T1000 (cell line): ENCODE measurements at regions not wholly inside any gene's neighbourhood (a gene's known extent, or its start where the extent isn't known, plus 50 kb on each side); places are given as distances from the start of the nearest gene placed in this dataset.
"Not testable (repeated sequence)": the region's sequence is repeated elsewhere in the genome, so short reads cannot be mapped to it uniquely, and the experiment has no call there.

Source experiments
- DNase-seq: peaks from one replicate; lab custom pipeline; 2025; ENCODE audit warnings: mixed read lengths; lab: John Stamatoyannopoulos, UW

DNA sequence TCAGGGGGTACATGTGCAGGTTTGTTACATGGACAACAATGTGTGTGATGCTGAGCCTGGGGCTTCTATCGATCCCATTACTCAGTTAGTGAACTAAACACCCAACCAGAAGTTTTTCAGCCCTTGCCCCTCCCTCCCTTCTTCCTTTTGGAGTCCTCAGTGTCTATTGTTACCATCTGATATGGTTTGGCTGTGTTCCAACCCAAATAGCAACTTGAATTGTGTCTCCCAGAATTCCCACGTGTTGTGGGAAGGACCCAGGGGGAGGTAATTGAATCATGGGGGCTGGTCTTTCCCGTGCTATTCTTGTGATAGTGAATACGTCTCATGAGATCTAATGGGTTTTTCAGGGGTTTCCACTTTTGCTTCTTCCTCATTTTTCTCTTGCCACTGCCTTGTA is 186.3 kb downstream of the AEBP2 start:
- DNase-seq: not testable (repeated sequence)

DNA sequence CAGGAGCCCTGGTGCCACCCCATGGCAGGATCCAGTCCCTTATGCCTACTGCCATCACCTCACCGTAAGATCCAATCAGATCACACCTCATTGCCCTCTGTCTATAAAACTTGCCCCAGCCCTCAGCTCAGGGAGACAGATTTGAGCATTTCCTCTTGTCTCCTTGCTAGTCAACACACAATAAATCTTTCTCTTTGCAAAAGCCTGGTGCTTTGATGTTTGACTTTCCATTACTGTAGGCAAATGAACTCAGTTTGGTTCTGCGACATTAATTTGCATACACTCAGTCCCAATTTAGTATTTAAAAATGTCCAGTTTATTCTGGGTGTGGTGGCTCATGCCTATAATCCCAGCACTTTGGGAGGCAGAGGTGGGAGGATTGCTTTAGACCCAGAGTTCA is 188.4 kb downstream of the AEBP2 start:
- no peak for DNase-seq

DNA sequence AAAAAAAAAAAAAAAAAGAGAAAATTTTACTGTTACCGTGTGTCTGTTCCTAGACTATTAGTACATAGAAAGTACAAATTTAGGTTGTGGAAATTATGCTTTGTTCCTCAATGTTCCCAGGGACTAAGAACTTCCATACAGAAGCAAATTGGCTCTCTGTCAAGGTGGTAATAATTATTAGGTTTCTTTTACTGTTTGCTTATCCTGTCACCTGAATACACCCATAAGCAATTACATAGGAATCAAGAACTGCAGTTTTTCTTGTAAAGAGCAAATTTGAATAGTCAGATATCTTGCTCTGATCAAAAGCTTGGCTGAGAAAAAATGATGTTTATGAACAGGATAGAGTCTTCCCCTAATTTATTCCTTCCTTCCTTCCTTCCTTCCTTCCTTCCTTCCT is 191.2 kb downstream of the AEBP2 start:
- no peak for DNase-seq

DNA sequence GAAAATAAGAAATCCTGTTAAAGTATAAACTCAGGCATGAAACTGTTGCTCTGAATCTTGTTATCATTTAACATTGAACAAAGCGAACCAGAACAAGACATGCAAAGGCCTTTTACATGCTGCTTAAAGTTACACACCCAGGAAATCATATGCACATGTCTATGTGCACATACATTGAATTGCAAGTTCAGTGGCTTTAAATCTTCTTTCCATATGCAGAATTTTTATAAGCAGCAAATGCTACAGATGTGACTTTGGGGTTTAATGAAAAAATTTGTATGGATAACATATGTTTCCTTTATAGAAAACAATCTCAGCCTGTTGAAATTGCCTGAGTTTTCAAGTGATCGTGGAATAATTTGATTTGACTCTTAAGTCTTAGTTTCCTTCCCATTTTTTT is 193.9 kb downstream of the AEBP2 start:
- no peak for DNase-seq

DNA sequence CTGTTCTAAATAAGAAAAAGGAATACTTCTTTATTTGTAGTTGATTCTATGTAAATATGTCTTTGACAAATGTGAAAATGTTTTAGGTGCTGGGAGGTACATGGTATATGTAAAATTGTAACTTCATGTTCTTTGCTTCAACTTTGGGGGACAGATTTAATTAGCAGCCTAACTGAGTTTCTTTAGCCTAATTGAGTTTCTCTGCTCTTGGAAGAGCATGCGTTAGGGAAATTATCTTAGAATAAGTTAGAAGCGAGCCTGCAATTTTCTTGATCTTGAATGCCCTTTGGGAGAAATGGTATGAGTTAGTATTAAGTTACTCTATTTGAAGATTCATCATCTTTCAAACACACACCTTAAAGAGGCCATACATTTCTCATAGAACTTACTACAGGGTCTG is 194.3 kb downstream of the AEBP2 start:
- no peak for DNase-seq

DNA sequence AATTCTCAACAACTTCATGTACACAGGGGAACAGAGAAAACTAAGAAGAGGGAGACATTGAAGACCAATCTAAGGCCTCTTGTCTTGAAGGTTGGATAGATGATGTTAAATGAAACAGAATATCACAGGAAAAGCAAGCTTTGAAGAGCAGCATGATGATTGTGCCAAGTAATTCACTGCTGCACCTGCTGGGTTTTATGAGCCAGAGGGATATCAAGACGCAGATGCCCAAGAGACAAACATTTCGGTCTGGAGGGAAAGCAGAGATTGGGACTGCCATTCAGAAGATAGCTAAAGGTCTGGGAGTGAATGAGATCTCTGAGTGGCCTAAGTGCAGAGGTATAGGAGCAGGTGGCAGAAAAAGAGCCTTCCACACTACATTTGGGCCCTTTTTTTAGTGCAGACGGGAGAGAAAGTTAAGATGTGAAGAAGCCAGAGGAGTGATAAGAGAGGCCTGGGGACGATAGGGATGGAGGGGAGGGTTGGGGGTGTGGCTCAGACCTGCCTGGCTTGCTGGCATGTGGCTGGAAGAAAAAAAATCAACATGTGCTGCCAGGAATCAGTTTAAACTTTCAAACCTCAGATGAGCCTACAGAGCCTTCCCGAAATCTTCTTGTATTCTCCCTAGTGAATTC is 200.6 kb downstream of the AEBP2 start:
- no peak for DNase-seq

DNA sequence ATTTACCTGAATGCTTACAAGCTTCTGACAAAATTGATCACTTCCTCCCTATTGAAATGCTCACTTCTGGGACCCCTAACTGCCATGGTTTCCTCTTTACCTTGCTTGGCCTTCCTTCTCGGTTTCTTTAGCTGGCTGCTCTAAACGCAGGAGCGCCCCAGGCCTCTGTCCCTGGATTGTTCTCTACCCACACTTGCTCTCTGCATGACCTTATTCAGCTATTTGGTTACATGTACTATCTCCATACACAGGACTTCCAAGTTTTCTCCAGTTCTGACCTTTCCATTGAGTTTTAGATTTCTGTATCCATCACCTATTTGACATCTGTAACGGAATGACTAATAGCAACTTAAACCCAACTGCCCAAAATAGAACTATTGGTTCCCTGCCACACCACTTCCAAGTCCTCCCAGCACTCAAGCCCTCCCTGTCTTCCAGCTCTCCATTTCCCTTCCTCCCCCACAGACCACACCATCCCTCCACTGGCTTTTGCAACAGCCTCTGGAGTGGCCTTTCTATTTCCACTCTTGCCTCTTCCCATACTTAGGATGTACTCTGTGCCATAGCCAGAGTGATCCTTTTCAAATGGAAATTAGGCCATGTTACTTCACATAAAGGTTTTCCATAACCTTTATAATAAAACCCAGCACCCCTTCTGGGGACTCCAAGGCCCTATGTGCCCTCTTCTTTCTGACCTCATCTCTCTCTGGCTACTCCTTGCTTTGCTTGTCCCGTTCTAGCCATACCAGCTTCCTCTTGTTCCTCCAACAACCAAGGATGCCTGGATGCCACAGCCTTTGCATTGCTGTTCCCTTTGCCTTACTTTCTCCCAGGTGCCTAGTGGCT is 202.2 kb downstream of the AEBP2 start:
- DNase-seq: no peak

DNA sequence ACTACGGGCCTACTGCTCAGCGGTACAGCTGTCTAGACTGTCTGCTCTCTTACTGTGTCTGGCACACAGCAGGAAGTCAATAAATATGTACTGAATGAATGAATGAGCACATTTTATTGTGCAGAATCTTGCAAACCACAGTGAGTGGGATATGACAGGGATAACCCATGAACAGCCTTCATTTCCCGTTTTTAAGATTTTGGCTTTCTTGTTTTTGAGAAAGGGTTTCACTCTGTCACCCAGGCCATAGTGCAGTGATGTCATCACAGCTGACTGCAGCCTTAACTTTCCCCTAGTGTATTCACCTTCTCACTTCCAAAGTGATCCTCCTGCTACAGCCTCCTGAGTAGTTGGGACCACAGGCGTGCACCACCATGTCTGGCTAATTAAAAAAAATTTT is 203.1 kb downstream of the AEBP2 start:
- no peak for DNase-seq

DNA sequence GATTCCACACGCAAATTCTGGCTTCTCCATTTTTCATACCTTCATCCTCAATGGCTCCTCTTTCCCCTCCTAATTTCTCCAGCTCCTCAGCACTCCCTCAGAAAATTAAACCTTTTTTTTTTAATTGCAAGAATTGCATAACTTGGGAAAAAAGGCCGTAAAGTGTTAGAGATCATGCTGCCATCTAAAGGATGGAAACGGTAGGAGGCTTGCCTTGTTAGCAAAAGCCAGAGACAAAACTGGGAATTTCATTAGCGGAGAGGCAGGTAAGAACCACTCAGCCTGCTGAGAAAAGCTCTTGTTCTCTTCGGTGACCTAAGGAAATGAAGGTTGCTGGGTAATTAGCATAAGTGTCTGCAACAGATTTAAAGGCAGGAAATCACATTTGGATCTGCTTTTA is 204.3 kb downstream of the AEBP2 start:
- no peak for DNase-seq

DNA sequence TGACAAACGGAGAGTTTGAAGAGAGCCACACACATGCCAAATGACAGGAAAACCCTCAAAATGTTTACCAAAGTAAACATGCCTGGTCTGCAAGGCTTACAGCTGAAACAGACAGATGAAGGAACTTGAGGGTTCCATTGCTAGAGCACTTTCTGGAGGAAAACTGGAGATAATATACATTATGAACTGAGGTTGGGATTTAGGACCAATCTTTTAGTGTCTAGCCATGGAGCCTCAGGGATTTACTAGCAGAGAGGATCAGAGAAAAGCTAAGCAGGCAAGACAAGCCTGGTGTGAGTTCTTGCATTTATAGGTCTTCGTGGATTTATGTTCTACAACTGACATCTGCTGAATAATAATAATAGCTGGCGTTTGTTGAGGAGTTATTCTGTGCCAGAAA is 205.3 kb downstream of the AEBP2 start:
- no peak for DNase-seq

DNA sequence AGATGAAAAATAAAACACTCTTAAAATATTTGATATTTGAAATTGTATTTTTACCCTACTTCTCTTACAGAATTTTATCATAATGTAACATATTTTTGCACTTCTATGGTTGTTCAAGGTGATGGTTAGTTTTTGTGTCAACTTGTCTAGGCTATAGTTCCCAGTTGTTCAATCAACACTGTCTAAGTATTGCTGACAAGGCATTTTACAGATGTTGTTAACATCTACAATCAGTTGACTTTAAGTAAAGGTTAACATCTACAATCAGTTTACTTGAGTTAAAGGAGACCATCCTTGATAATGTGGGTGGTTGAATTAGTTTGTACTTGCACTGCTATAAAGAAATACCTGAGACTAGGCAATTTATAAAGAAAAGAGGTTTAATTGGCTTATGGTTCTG is 206.5 kb downstream of the AEBP2 start:
- no peak for DNase-seq

DNA sequence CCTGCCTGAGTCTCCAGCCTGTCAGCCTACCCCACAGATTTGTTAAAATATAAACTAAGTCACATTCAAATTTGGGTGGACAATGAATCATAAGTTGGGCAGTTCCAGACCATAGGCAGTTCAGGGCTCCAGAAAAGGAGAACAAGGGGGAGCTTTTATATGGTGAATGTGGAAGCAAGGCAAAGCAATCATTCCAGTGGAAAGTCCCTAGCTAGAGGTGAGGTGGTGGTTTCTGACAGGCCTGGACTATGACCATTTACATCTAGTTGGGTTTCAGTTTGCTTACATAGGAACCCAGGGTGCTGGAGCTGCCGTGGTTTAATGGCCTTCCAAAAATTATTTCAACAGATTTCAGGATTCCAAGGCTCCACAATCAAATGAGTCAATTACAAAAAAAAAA is 207.3 kb downstream of the AEBP2 start:
- DNase-seq: no peak

DNA sequence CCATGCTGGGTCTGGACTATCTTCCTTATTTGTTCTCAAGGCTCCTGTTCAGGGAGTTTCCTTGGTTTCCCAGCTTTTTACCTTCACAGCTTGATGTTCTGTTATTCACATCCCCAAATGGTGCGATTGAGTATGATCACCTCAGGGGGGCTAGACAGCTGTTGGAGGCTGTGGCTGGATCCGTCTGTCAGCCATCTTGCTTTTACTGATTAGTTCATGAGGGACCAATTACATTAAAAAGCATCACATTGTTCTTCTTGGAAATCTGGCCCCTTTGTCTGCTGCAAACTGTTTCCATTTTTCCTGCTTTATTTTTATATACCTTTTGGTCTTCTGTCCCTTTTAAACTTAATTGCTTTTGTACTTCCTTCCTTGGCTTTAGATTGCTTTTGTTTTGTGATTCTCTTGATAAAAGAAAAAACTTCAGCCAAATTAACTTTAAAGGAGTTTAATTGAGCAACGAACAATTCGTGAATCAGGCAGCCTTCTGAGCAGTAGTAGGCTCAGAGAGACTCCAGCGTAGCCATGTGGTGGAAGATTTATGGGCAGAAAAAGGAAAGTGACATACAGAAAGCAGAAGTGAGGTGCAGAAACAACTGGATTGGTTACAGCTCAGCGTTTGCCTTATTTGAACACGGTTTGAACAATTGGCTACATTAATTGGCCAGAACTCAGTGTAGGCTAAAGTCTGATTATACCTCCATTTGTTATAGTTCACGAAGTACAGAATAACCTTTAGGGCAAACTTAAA is 208.7 kb downstream of the AEBP2 start:
- no peak for DNase-seq

DNA sequence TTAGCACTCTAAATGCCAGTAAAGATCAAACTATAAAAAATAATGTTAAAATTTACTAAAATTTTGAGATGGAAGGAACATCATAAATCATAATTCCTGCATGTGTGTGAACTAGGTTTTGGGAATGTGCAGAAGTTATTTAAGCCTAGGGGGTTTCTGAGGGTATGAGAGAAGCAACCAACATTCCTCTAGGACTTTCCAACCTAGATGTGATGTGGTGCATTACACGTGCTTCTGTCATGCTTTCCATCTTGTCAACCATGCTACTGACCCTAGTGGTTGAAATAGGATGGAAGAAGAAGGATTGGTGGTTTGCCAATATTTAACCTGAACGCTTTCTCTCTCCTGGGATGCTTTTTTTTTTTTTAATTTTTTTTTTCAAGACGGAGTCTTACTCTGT is 209.3 kb downstream of the AEBP2 start:
- DNase-seq: no peak

DNA sequence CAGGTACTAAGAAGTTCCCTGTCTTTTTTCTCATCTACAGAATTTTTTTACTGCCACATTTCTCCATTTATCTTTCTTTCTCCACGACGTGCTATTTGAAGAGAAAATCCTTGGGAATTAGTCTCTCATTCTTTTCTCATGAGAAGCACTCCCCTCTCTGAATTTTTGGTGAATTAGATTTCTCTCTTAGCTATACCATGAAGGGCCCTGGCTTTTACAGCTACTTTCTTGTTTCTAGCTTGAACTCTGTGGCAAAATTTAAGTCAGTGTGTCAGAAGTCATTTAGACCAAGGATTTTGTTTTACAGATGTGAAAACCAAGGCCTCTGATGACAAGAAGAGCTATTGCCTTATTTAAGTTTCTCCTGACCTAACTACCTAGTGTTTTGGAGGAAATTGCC is 213.1 kb downstream of the AEBP2 start:
- DNase-seq: no peak

DNA sequence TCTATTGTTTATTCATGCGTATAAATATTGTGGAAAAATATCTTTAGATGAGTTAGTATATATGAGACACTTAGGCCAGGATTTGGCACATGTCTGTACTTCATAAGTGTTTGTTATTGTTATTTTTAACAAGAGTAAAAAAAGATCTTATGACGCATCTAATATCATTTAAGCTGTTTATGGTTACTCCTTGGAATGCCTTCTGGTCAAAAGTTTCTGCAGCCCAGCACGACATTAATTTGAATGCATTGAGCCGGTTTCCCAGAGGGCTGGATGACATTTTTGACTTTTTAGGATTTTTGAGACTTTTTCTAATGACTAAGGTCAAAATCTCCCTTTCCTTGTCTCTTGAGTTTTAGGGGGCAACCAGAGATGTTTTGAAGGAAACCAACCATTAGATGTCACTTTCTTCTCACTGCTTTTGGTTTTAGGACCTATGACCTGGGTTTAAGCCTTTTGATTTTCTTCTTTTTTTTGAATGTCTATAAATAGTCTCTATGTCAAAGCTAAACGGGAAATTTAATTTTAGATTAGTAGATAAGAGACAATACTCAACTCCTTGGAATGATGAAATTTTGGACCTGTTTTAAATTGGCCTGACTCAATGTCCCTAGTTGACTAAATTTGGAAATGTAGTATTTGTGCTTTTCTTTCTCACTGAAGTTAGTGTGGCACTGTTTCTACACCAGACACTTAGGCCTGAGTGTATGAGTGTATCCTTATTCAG is 215.5 kb downstream of the AEBP2 start:
- DNase-seq: no peak

DNA sequence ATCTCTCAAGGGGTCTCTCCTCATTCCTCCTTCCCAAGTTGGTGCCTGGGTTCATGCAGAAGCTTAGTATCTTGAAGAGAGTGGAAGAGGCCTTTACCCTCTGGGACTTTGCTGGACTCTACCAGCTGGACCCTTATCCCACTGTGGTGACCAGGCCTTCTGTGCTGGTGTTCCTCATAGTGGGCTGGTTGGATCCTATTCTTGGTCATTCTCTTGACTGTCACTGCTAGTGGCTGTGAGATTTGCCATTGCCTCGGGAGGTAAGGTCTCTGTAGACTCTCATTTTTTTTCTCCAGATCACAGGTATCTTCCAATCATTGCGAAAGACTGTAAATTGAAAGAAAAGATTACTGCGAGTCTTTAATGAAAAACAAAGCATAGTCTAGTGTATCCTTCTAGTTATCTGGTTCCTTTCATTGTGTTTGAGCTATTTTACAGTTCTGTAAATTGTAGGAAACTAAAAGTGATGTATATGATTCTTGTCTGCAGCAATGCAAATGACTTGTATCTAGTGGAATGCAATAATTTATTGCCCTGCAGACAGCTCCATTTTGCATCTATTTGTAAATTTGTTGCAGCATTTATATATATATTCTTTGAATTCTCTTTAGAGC is 217.9 kb downstream of the AEBP2 start:
- no peak for DNase-seq

DNA sequence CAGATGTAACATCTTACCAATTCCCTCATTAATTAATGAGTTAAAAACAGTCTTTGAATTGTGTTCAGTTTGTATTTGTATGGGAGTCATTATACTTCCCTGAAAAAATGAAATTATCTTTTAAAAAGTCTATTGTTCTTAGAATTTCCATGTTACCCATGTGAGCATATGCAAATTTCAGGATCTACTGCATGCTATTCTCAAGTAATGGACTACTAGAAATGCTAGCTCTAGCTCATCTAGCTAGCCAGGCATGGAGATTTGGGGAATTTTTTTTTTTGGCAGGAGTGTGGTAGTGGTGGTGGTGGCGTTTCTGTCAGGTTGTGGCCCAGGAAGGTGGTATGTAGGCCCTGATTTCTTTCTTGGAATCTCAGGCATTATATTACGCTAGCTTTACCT is 218.4 kb downstream of the AEBP2 start:
- no peak for DNase-seq

DNA sequence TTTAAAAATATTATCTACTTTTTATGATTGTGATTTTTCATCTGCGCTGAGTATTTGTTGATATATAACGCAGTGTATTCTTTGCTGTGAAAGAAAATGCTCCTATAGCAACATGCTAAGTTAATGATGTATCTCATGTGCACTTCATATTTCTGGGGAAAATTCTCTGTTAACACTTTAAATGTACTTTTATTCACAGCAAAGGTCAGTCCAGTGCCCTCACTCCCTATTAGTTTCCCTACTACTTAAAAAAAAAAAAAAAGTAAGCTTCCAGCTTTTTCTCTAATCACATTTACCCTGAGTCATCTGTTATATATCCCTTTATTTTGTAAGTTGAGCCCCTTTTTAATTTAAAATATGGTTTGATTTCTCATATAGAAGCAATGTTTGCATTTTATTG is 219.8 kb downstream of the AEBP2 start:
- DNase-seq: no peak

DNA sequence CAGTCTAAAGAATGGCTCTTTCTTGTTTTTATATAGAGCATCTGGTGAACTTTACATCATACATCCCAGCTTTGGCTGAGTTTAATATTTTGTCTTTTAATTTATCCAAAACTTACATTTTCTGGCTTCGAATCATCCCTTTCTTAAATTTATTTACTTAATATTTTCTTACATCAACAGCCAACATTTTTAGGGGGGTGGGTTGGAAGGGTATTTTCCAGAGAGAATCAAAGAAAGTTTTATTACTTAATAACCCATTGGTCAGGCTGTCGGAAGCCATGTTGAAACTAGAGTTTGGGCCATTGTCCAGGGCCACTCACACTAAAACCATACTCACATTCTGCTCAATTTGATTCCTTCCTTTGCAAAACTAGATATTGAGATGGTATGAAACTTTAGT is 220.2 kb downstream of the AEBP2 start:
- no peak for DNase-seq

DNA sequence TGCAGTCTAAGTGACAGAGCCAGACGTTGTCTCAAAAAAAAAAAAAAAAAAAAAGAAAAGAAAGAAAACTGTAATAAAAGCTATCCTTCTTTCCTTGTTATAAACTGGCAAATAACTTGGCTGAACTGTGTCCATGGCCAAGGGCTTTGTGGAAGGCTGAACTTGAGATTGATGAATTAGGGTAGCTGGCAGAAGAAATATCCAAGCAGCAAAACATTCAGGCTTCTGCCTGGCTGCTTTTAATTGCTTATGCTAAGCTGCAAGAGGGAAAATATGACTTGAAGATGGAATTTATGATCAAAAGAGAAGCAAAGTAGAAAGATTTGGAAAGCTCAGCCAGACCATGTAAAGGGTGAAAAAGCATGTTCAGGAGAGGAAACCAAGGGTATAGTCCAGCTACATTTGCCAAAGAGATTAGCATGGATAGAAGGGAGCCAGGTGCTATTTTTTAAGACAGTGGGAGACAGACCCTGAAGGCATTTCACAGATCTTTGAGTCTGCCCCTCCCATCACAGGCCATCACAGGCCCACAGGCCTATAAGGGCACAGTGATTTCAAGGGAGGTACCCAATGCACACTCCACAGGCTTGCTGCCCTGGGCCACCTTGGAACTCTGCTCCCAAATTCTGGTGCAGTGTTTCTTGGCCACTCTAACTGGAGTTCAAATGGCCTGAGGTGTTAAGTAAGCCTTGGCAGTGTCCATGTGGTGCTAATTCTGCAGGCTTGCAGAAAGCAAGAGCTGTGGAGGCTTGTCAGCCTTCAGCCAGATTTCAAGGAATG is 226.0 kb downstream of the AEBP2 start:
- no peak for DNase-seq
